ENCODE measurements at regions not wholly inside any gene's neighbourhood (a gene's known extent, or its start where the extent isn't known, plus 50 kb on each side); places are given as distances from the start of the nearest gene placed in this dataset.

GRCh38 chr12:59085690-59086089 lies 165.4 kb upstream of the LRIG3 start:
- no peak for TF ChIP-seq CTCF (conservative IDR thresholded peaks at IDR 0.05; ENCODE audit: low read length)
- TF ChIP-seq EZH2phosphoT487 (IDR thresholded peaks at IDR 0.05; ENCODE audit: borderline replicate concordance) = no peak
